RPMI8226 (cell line): ENCODE measurements at regions not wholly inside any gene's neighbourhood (a gene's known extent, or its start where the extent isn't known, plus 50 kb on each side); places are given as distances from the start of the nearest gene placed in this dataset.

Experiments used
- DNase-seq: peaks from one replicate; pipeline ENCODE4 v3.0.0-alpha.2; 2015

DNA sequence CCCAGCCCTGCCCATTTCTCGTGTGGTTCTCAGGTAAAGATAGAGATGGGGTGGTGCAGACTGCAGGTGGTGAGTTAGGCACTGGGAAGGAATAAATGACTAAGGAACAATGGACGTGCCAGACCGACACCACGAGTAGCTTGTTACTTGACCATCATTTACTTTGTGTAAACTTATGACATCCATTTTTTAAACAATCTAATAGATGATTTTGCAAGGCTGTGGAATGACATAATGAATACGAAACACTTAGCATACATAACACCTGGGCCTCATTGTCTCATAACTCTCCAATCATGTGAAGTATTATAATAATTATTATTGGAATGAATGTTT, 137.3 kb upstream of the CPEB2 start:
- DNase-seq: no peak

DNA sequence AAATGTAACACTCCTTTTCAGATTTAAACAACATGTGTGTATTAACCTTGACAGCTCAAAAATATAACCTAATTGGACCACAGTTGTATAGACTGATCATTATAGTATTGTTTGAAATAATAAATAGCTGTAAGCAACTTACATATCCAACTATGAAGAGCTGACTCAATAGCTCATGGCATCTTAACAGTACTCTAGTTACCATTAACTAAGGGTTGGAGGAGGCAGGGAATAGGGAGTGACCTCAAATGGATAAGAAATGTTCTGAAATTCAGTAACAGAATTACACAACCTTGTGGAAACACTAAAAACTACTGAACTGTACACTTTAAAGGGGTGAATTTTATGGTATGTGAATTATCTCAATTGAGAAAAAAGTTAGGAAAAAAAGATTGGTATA, 136.5 kb upstream of the CPEB2 start:
- DNase-seq: no peak

DNA sequence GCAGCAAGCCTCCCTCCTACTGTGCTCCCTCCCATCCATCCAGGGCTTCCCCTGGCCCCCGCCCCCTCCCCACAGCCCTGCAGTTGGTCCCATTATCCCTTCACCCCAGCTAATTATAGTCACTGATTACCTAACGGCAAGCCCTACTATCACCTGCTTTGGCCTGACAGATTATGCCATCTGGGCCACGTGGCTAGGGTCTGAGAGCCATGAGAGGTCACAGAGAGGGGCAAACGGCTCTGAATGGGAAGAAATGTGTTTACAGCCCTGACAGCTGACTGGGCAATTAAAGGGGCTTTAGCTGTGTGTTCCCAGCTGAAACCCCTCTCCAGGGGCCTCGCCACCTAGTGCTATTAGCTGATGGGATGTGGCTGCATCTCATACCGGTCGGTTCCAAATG, 134.4 kb upstream of the CPEB2 start:
- DNase-seq: peak; percentile 46

DNA sequence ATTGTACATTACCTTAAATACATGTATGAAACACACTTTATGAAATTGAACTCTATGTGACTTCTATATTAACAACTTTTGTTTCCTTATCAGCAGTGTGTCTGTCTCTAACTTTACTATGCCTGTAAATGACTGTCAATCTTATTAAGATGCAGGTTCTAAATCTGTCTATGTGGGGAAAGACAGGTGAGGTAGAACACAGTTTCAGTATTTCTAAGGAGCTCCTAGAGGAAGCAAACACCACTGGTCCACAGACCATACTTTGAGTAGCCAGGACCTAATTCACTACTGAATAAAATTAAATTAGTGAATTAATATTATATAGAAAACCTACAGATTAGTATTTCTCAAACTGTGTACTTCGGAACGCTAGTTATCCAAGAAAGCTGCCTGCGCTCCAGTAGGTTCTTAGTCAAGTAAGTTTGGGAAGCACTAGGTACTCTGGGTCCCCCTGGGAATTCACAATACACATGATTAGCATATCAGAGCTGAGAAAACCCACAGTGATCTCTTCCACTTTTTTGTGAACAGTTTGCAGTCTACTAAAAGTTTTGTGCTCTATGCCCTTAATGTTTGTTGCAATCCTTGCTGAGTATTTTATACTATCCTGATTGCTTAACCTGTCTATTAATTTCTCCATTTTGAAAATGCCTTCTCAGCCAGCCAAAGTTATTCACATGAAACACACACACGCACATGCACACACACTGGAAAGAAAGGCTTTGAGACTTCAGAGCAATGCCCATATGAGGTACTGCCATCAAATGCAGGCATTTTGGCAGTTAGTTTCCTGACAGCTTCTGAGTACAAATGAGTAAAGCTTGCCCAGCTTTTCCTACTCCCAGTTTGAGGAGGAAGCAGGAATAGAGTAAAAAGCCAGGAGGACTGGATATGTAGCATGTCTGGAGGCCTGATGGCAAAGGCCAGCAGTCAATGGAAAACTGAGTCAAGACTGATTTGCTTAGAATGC, 133.6 kb upstream of the CPEB2 start:
- DNase-seq: no peak

DNA sequence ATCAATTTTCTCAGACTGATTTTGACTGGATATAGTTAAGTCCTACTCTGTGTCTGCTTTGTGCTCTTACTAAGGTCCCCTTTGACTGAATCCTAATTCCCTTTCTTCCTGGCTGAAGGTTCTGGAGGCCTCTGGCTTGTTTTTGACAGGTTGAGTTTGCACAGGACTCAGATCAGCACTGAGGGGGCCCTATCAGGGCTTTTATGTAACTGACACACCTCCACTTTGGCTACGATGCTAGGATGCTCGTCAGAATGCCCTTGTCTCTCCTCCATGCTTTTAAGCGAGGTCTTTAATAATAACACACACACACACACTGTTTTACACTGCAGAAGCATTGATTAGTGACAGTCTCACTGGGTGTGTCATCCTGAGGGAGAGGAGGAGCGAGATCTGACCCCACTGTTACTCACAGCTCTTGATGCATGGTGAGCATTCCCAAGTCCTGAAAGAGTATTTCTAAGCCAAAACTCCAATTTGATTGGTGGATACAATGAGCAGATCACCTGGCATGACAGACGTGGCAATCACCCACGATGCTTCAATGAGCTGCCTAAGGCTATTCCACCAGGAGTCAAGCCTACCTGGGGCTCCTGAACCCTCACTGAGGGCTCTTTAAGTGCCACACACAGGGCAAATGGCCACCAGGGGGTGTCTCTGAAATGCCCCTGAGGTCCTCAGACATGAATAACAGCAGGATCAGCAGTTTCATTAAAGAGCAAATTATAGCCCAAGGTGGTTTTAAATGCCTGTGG, 130.4 kb upstream of the CPEB2 start:
- peak; percentile 67 for DNase-seq

DNA sequence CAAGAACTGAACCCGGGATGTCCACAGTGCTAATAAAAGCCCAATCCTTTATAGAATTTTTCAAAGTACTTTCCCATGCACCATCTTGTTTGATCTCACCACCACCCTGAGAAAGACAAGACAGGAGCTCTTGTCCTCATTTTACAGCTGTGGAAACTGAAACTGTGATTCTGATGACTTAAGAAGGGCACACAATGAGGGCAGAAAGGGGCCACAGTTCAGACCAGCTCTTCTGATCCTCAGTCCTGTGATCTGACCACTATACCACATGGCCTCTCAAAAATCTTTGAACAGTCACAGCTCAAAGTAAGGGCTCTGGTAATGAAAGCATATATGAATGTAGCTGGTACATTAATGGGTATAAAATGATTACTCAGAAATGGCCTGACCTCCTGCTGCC, 127.3 kb upstream of the CPEB2 start:
- DNase-seq: no peak

DNA sequence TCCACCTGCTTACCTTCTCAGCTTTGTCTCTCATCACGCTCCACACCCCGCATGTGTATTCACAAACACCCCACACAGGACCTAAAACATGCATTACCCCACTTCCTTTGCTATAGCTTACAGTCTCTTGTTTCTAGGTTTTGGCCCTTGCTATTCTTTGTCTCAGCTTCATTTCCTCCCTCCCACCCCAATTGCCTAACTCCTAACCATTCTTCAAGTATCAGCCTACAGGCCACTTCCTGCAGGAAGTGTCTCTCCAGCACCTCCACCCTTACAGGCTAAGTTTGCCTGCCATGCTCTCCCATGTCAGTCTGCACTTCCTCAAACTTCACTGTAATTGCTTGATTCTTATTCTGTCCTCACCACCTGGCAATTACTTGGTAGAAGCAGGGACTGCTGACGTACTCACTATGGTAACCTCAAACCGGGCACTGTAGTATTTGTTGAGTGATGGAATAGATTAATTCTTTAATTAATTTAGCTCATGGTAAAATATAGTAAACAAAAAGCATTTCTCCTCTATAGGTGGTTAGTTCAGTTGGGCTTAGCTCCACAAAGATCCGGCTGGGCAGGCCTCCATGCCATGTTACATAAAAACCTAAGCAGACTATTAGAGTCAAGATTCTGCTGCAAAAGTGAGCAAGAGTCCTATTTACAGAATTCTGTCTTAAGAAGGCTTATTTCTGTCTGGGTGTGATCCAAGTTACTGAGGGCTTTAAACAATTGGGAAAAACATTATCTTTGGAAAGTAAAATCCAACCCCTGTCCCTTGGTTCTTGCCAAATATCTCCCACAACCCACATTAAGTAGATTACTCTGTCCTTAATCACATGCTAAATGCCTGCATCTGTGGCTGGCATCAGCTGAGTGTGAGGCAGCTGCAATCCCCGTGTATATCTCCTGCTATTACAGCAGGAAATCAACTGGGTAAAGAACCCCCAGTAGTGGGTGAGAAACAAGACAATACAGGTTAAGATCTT, 124.7 kb upstream of the CPEB2 start:
- peak; percentile 56 for DNase-seq

DNA sequence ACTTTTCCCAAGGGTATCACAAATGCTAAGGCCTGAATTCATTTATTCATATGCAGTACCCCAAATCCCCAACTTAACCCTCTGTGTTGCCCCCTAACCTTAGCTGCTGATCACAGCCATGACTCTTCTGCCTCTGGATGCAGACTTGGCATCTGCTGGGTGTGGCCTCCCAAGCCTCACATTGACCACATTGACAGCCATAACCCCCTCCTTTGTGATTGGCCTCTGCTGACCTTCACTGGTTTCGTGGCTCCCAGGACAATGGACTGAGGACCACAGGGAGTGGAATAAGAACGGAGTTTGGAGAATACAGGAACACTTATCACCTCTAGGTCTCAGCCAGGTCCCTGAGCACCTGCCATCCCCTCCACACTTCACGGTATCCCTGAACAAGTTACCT, 123.6 kb upstream of the CPEB2 start:
- DNase-seq: no peak

DNA sequence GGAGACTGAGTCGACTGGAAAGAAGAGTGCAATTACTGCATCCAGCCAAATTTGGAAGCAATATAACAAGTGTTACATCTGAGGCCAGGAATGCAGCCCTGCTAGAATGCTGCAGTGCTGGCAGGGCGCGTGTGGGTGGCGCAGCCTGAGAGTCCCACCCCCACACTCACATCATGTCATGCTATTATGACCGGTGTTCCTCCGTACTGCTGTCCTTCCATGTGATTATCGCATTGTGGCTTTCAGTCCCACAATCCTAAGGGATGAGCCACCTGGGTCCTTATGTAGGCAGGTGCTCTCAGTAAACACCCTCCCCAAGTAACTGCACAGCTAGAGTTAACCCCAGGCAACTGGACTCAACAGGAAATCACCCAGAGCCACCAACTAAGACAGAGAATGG, 122.6 kb upstream of the CPEB2 start:
- DNase-seq: no peak

DNA sequence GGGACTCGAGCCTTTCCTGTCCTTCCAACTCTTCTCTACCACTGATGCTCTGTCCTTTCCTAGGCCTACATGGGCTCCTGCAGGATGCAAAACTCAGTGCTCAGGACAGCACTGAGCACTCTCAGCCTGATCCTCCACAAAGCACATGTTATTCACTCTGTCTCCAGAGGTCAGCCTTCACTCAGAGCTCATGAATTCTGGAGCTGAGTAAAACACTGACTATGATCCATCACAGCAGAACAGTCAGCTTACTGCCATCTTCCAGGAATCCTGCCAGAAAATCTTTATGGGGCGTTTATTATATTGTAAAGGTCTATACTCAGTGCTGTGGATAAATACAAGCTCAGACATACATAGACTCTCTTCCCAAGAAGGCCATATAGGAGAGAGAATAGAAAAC, 121.5 kb upstream of the CPEB2 start:
- no peak for DNase-seq

DNA sequence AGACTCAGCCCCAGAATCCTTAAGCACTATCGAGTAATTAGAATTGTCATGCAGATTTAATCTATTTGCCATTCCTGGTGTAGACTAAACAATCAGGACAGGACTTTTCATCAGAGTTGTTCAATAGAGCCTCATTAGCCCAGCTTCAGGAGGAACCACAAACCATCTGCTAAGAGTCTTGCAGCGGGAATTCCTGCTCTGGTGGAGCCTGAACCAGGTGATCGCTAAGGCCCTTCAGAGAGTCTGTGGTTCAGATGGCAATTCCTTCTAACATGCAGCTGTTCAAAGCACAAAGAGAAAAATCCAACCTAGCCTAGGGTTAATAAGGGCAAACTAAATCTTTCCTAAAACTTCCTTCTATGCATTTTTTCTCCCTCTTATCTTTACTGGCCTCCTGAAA, 119.1 kb upstream of the CPEB2 start:
- DNase-seq: no peak

DNA sequence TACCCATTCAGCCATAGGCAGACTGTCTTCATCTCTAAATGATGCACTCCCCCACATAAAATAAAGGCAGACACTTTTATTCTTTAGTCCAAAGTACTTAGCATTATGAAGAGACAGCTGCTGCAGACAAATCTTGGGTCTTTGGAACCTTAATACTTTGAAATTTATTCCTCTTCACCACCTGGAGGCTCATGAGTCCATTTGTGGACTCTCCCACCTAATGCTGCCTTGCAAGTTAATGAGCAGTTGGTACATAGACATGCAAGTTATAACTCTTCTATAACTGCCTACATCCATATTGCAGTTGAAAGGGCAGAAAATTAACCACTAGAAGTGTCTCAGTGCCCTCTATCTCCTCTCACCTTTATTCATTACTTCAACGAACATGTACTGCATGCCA, 118.6 kb upstream of the CPEB2 start:
- no peak for DNase-seq

DNA sequence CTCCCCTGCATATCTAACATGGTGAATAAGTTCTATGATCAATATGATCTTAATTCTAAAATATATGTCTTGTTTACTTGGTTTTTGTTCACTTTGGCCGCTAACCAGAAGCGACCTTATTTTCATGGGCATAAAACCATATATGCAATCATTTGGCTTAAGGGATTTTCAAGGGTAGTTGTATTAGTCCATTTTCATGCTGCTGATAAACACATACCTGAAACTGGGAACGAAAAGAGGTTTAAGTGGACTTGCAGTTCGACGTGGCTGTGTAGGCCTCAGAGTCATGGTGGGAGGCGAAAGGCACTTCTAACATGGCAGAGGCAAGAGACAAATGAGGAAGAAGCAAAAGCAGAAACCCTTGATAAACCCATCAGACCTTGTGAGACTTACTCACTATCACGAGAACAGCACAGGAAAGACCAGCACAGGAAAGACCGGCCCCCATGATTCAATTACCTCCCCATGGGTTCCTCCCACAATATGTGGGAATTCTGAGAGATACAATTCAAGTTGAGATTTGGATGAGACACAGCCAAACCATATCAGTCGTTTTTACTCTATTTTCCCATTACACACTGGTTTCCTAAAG, 114.3 kb upstream of the CPEB2 start:
- no peak for DNase-seq

DNA sequence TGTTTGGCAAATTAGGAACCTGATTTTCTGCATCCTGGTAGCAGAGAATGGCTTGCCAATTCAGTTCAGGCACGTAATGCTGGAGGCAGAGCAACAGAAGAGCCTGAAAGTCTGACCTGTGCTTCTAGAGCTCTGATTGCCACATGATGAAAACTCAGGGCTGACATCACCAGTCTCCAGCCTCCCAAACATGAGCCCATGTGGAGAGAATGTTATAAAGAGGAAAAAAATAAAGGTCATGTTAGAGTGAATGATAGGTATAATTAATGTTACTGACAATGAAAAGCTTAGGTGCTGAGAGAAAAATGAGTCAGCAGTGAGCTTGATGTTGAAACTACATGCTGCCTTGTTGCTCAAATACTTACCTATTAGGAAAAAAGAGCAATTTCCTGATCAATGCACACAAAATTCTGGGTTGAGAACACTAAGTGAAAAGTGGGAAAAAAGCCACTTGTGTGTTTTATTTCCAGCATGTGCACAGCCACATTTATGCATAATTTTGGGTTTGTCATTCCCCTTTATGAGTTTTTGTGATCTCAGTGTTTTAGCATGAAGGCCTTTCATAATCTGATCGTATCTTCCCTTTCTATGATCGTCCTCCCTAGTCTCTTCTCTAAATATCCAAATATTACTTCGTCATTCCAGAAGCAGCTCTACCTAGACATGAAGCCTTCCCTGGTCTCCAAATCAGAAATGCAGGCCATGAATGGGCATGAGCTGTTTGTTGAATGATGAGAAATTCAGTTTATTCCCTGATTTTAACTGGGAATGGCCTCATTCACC, 113.3 kb upstream of the CPEB2 start:
- DNase-seq: no peak

DNA sequence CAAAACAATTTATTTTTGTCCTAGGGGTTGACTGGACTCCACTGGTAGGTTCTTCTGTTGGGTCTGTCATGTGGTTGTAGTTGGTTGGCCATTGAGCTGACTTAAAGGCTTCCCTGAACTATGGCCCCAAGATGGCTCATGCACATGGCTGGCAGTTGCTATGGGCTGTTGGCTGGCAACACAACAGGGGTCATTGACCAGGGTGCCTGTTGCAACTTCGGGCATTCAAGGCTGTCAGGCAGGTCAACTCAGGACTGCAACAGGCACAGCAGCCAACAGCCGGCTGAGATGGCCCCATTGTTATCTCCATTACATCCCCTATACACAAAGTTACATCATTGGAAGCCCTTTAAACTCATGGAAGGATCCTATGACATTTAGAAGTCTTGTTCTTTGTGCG, 109.7 kb upstream of the CPEB2 start:
- no peak for DNase-seq

DNA sequence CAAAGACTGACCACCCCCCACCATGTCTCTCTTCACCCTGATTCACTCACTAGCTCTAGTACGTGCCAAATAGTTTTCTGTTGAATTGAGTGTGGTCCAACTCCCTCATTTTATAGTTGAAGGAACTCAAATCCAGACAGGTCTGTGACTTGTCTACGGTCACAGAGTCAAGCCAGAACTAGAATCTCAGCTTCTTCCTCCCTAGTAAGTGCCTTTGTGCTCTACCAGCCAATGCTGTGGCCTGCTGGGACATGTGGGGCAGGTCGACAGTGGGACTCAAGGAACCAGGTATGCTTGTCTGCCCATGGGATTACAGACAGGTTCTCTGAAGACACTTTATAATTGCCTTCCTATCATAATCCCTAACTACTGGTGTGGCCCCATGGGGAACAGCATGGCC, 108.6 kb upstream of the CPEB2 start:
- DNase-seq: no peak

DNA sequence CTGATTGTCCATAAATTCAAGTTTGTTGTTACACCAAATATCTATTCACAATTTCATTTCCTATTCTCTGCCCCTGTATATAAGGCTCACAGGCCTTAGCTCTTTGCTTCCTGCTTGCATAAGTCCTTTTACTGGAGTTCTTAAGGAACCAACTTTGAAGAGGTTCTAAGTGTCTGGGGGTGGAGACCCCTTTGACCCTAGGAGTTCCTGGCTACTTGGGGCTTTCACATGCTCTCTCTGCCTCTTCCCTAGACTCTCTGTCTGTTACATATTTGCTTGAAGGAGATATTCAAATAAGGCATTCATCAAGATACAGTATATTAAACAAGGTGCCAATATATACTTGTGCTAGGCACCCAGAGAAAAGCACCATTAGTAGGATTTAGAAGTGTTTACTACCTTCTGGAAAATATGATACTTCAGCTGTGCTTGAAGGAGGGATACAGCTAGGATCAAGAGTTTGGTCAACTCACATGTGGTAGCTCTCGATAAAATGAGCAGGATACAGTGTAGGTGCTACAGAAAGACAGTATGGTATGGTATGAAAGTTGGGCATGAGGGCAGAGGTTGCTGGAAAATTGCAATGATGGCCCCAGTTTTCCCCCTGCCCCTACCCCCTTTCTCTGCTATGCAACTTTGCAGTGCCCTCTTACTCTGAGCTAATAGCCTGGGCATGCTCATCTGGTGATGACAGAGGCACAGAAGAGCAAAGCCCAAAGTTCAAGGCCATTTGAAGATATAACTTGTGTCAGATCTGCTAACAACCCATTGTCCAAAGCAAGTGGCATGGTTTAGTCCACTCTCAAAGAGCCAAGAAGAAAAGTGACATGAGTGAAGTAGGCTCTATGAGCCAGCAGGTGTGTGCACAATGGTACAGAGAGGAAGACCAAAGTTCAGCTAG, 107.6 kb upstream of the CPEB2 start:
- DNase-seq: no peak

DNA sequence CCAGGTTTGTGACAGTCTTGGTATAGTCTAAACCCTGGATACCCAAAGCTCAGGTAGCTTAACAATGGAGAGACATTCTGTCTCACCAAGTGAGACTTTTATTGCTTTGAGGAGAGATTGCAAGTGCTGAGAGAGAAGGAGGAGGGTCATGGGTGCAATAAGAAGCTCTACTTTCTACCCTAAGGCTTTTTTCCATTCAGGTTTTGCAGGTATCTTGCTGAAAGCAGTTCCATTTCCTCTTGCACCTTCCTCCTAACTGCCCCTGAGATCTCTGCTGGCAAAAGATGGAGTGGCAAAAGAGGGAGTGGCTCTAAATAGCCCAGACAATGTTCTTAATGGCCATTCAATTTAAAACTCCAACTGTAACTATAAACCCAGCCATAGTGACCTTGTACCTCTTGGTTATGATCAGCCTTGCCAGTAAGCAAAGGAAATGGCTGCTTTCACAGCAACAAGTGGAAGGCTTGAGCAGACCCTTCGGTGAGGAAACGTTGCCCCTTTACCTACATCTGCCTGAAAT, 105.6 kb upstream of the CPEB2 start:
- DNase-seq: no peak

DNA sequence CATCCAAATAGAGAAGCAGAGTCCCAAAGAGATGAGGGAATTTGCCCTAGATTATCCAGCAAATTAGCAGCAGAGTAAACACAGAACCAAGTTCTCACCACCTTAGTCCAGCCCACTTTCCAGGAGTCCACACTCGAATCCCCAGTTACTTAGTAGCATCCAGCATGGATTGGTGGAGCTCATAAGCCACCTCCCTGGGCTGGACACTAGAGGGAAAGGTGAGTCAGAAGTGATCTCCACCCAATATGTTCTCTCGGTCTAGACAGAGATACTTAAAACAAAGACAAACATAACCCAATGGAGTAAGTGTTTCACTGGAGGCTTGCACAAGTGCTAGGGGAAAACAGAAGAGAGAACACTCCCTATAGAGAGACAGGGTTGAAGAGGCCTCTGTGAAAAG, 105.1 kb upstream of the CPEB2 start:
- DNase-seq: no peak

DNA sequence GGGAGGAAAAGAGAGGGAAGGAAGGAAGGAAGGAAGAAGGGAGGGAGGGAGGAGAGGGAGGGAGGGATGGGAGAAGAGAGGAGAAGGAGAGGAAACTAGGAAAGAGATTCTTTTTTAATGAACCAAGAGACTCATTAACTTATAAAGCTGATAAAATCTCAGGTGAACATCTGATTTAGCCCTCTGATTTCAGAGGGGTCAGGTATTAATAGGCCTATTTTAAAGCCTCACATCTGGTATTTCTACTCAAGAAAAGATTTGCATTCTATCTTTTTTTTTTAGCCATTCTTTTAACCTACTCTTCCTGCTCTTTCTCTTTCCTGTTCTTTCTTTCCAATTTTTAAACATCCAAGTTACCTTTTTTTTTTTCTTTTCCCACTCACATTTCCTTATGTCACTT, 103.3 kb upstream of the CPEB2 start:
- no peak for DNase-seq

DNA sequence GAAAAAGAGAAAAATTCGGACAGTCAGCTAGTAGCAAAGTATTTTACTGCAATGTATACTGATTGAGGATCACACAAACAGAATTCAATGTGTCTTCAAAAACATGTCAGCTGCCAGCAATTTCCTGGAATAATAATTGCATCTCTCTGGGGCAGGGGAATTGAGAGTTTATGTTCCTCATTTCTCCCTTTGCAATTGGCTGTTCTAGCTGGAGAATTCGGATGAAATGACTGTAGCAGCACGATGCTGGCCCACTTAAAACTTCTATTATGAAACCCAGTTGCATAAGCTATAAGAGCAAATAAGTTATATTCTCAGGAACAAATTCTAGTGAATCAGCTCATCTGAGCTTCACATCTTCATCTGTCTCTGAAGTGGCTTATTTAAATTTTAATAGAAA, 99.9 kb upstream of the CPEB2 start:
- no peak for DNase-seq
